ENCODE measurements at regions not wholly inside any gene's neighbourhood (a gene's known extent, or its start where the extent isn't known, plus 50 kb on each side); places are given as distances from the start of the nearest gene placed in this dataset.

DNA sequence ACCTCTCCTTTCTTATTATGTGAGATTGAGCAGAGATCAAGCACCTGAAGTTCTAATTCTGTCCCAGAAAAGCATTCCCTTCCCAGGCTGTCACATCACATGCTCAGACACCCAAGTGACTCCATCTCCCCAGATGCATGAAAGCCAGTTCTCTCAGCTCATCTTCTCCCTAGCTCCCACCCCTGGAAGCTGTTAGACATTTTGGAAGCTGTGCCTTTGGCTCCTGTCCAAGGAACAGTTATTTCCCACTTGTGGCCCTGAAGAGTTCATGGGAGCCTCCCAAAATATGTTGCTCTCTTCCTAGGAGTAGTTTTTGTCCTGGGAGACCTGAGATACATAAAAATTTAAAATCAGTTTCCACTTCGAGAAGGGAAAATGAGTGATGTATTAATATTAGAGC is 161.4 kb upstream of the GAS1 start:
- TF ChIP-seq CTCF (IDR thresholded peaks at IDR 0.05): no peak
- Histone ChIP-seq H3K36me3 (ENCODE audit: control insufficient read depth, insufficient read depth, low read length) (no peaks in the 10 kb centered on the region), H3K9ac (no peak overlapping the region), H3K9me3 (ENCODE audit: control insufficient read depth, low read length) (no peaks in the 10 kb centered on the region), H3K4me3 (ENCODE audit: low read depth, low read length) (no peak overlapping the region), H3K4me1 (no peaks in the 10 kb centered on the region), H3K27me3 (ENCODE audit: control insufficient read depth, insufficient read depth, low read length) (no peaks in the 10 kb centered on the region), H3K27ac (no peak overlapping the region), H3K79me2 (no peaks in the 10 kb centered on the region), H3K4me2 (ENCODE audit: low read length) (no peak overlapping the region), H2AFZ (no peak overlapping the region)

GRCh38 chr9:87109231-87109631 is 161.9 kb upstream of the GAS1 start:
- H2AFZ ChIP-seq: no peak overlapping the region
- no peak overlapping the region for H3K27ac ChIP-seq
- no peaks in the 10 kb centered on the region for H3K36me3 ChIP-seq (ENCODE audit: control insufficient read depth, insufficient read depth, low read length)
- H3K4me2 ChIP-seq (ENCODE audit: low read length): no peak overlapping the region
- no peaks in the 10 kb centered on the region for H3K4me1 ChIP-seq
- TF ChIP-seq CTCF (IDR thresholded peaks at IDR 0.05): no peak
- H3K27me3 ChIP-seq (ENCODE audit: control insufficient read depth, insufficient read depth, low read length): no peaks in the 10 kb centered on the region
- no peaks in the 10 kb centered on the region for H3K79me2 ChIP-seq
- no peaks in the 10 kb centered on the region for H3K9me3 ChIP-seq (ENCODE audit: control insufficient read depth, low read length)
- H3K9ac ChIP-seq: no peak overlapping the region
- H3K4me3 ChIP-seq (ENCODE audit: low read depth, low read length): no peak overlapping the region

DNA sequence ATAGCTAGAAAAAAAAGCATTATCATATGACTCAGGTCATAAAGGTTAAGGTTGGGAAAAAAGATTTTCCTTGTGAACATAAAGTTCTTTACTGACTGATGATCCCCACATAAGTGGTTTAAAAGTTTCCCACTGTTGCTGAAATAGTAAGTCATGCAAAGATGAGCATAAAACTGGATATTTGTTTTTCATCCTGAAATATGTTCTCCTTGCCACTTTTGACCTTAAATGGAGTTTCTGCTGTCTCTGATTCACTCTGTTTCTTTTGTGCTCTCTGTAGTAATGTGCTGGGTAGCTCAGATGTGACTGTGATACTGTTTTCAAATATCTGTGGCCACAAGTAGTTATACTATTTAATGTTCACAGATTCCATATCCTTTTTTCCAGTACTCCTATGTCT is 162.5 kb upstream of the GAS1 start:
- Histone ChIP-seq H3K36me3 (ENCODE audit: control insufficient read depth, insufficient read depth, low read length) (no peaks in the 10 kb centered on the region), H3K4me1 (no peaks in the 10 kb centered on the region), H3K4me2 (ENCODE audit: low read length) (no peak overlapping the region), H3K27ac (no peak overlapping the region), H3K27me3 (ENCODE audit: control insufficient read depth, insufficient read depth, low read length) (no peaks in the 10 kb centered on the region), H3K9ac (no peak overlapping the region), H3K4me3 (ENCODE audit: low read depth, low read length) (no peak overlapping the region), H3K9me3 (ENCODE audit: control insufficient read depth, low read length) (no peaks in the 10 kb centered on the region), H2AFZ (no peak overlapping the region), H3K79me2 (no peaks in the 10 kb centered on the region)
- TF ChIP-seq CTCF (IDR thresholded peaks at IDR 0.05): no peak

- Histone ChIP-seq H3K9me3 (ENCODE audit: control insufficient read depth, low read length) (no peaks in the 10 kb centered on the region), H3K27ac (no peak overlapping the region), H2AFZ (no peak overlapping the region), H3K4me1 (no peaks in the 10 kb centered on the region), H3K9ac (no peak overlapping the region), H3K4me2 (ENCODE audit: low read length) (no peak overlapping the region), H3K79me2 (no peaks in the 10 kb centered on the region), H3K27me3 (ENCODE audit: control insufficient read depth, insufficient read depth, low read length) (no peaks in the 10 kb centered on the region), H3K36me3 (ENCODE audit: control insufficient read depth, insufficient read depth, low read length) (no peaks in the 10 kb centered on the region), H3K4me3 (ENCODE audit: low read depth, low read length) (no peak overlapping the region)
- no peak for TF ChIP-seq CTCF (IDR thresholded peaks at IDR 0.05)
Observed at GRCh38 chr9:87111010-87111409, 163.7 kb upstream of the GAS1 start.

DNA sequence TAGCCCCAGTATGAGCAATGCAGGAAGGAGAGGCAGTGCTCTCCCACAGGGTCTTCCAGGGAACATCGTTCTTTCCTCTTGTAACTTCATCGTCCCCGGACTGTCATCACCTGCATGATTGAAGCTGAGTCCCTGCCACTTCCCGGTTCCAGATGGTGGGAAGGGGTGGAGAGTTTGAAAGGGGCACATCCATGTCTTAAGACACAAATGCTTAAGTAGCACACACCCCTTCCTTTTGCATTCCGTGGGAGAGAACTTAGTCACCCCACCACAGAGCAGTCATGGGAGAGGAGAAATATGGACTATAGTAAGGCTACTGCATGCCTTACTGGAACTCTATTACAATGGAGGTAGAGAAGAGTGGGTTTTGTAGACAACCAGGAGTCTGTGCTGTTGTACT is 165.3 kb upstream of the GAS1 start:
- Histone ChIP-seq H3K36me3 (ENCODE audit: control insufficient read depth, insufficient read depth, low read length) (no peaks in the 10 kb centered on the region), H3K4me3 (ENCODE audit: low read depth, low read length) (no peak overlapping the region), H3K9ac (no peak overlapping the region), H3K79me2 (no peaks in the 10 kb centered on the region), H3K4me2 (ENCODE audit: low read length) (no peak overlapping the region), H3K27me3 (ENCODE audit: control insufficient read depth, insufficient read depth, low read length) (no peaks in the 10 kb centered on the region), H3K27ac (no peak overlapping the region), H3K9me3 (ENCODE audit: control insufficient read depth, low read length) (no peaks in the 10 kb centered on the region), H2AFZ (no peak overlapping the region), H3K4me1 (no peaks in the 10 kb centered on the region)
- TF ChIP-seq CTCF (IDR thresholded peaks at IDR 0.05): no peak
